Stimulated activated CD4-positive, alpha-beta T cell treated with anti-CD3 and anti-CD28 coated beads, Interleukin-2, amount 100 ng/mL, for 4 hours (primary cell): ENCODE measurements at regions not wholly inside any gene's neighbourhood (a gene's known extent, or its start where the extent isn't known, plus 50 kb on each side); places are given as distances from the start of the nearest gene placed in this dataset.
A peak's percentile ranks its signal among the peaks of the same experiment; 100 is the strongest.
"Not testable (repeated sequence)": the region's sequence is repeated elsewhere in the genome, so short reads cannot be mapped to it uniquely, and the experiment has no call there.

Experiments
- DNase-seq: peaks from one replicate; pipeline ENCODE4 v3.0.0-alpha.2; 2020; ENCODE audit warnings: low read depth

GRCh38 chr3:195999176-195999575 is 82.7 kb downstream of the TFRC start:
- not testable (repeated sequence) for DNase-seq

GRCh38 chr3:195996314-195996713 is 85.6 kb downstream of the TFRC start:
- not testable (repeated sequence) for DNase-seq

- DNase-seq, result peak; percentile 25
Measured at GRCh38 chr3:195994343-195994742, 86.0 kb upstream of the TNK2 start.

GRCh38 chr3:195993671-195994070 is 85.3 kb upstream of the TNK2 start:
- DNase-seq, result not testable (repeated sequence)

GRCh38 chr3:195992956-195993595 is 84.7 kb upstream of the TNK2 start:
- DNase-seq, result not testable (repeated sequence)

GRCh38 chr3:195991986-195992385 is 83.6 kb upstream of the TNK2 start:
- not testable (repeated sequence) for DNase-seq

- not testable (repeated sequence) for DNase-seq
Measured at GRCh38 chr3:195991243-195991642, 82.9 kb upstream of the TNK2 start.

GRCh38 chr3:195990841-195991174 is 82.5 kb upstream of the TNK2 start:
- not testable (repeated sequence) for DNase-seq

- DNase-seq, result peak; percentile 94
Measured at GRCh38 chr3:195989921-195990840, 81.8 kb upstream of the TNK2 start.

GRCh38 chr3:195989197-195989920 is 81.0 kb upstream of the TNK2 start:
- not testable (repeated sequence) for DNase-seq

GRCh38 chr3:195988764-195989163 is 80.4 kb upstream of the TNK2 start:
- not testable (repeated sequence) for DNase-seq

- not testable (repeated sequence) for DNase-seq
Measured at GRCh38 chr3:195987001-195987400, 78.7 kb upstream of the TNK2 start.

GRCh38 chr3:195986576-195986975 is 78.2 kb upstream of the TNK2 start:
- not testable (repeated sequence) for DNase-seq

GRCh38 chr3:195985348-195985920 is 77.1 kb upstream of the TNK2 start:
- DNase-seq, result not testable (repeated sequence)

- DNase-seq, result not testable (repeated sequence)
Measured at GRCh38 chr3:195984392-195985030, 76.2 kb upstream of the TNK2 start.

- not testable (repeated sequence) for DNase-seq
Measured at GRCh38 chr3:195983880-195984279, 75.5 kb upstream of the TNK2 start.

- DNase-seq, result not testable (repeated sequence)
Measured at GRCh38 chr3:195982754-195983153, 74.4 kb upstream of the TNK2 start.

- not testable (repeated sequence) for DNase-seq
Measured at GRCh38 chr3:195981778-195982177, 73.4 kb upstream of the TNK2 start.

- not testable (repeated sequence) for DNase-seq
Measured at GRCh38 chr3:195979877-195980276, 71.5 kb upstream of the TNK2 start.

GRCh38 chr3:195978585-195978984 is 70.2 kb upstream of the TNK2 start:
- DNase-seq, result not testable (repeated sequence)

- DNase-seq, result not testable (repeated sequence)
Measured at GRCh38 chr3:195976876-195977275, 68.5 kb upstream of the TNK2 start.

GRCh38 chr3:195974281-195974680 is 65.9 kb upstream of the TNK2 start:
- not testable (repeated sequence) for DNase-seq
